GM10248 (cell line): ENCODE measurements at regions not wholly inside any gene's neighbourhood (a gene's known extent, or its start where the extent isn't known, plus 50 kb on each side); places are given as distances from the start of the nearest gene placed in this dataset.
"Not testable (repeated sequence)": the region's sequence is repeated elsewhere in the genome, so short reads cannot be mapped to it uniquely, and the experiment has no call there.

Source experiments
- CTCF ChIA-PET: fragments of 300-600 bp; sonication (Branson Sonifier 250); formaldehyde crosslinking; extraction: SDS; loops from one replicate; lab custom pipeline; 2021; ENCODE audit warnings: antibody characterized with exemption; lab: Yijun Ruan, JAX
- POLR2A ChIA-PET: fragments of 350-650 bp; sonication (Branson Sonifier 250); formaldehyde crosslinking; extraction: SDS; loops from one replicate; lab custom pipeline; 2020; ENCODE audit warnings: antibody characterized with exemption; lab: Yijun Ruan, JAX
- DNase-seq: peaks from one replicate; pipeline ENCODE4 v3.0.0; 2012; ENCODE audit errors: extremely low spot score
- TF ChIP-seq, protein P1 (sequence below): IDR thresholded peaks from 2 replicates; pipeline ENCODE4 v1.5.1; 2012; ENCODE audit warnings: mild to moderate bottlenecking, low read depth; ENCODE audit errors: extremely low read depth, missing control alignments, control extremely low read depth

DNA sequence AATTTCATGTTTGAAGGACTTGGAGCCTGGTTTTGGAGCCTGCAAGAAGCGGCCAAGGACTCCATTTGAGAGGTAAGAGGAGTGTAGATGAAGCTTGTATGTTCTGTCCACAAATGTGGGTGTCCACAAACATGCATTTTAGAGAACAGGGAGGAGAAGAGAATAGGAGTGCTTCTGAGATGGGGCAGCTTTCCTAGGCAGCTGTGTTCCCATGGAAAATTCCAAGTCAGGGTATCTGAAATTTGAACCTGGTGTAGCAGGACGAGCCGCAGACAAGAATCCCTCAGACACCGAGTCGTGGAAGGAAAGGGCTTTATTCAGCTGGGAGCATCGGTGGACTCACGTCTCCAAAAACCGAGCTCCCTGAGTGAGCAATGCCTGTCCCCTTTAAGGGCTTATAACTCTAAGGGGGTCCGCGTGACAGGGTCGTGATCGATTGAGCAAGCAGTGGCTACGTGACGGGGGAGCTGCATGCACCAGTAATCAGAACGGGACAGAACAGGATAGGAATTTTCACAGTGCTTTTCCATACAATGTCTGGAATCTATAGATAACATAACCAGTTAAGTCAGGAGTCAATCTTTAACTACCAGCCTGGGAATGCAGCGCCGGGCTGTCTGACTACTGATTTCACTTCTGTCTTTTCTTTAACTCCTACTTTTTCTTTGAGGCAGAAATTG lies 71.4 kb upstream of the WDR72 start:
- ChIA-PET CTCF (no interaction called here), POLR2A (no interaction called here)
- DNase-seq = no peak
- TF ChIP-seq, protein P1, sequence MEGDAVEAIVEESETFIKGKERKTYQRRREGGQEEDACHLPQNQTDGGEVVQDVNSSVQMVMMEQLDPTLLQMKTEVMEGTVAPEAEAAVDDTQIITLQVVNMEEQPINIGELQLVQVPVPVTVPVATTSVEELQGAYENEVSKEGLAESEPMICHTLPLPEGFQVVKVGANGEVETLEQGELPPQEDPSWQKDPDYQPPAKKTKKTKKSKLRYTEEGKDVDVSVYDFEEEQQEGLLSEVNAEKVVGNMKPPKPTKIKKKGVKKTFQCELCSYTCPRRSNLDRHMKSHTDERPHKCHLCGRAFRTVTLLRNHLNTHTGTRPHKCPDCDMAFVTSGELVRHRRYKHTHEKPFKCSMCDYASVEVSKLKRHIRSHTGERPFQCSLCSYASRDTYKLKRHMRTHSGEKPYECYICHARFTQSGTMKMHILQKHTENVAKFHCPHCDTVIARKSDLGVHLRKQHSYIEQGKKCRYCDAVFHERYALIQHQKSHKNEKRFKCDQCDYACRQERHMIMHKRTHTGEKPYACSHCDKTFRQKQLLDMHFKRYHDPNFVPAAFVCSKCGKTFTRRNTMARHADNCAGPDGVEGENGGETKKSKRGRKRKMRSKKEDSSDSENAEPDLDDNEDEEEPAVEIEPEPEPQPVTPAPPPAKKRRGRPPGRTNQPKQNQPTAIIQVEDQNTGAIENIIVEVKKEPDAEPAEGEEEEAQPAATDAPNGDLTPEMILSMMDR = no peak

DNA sequence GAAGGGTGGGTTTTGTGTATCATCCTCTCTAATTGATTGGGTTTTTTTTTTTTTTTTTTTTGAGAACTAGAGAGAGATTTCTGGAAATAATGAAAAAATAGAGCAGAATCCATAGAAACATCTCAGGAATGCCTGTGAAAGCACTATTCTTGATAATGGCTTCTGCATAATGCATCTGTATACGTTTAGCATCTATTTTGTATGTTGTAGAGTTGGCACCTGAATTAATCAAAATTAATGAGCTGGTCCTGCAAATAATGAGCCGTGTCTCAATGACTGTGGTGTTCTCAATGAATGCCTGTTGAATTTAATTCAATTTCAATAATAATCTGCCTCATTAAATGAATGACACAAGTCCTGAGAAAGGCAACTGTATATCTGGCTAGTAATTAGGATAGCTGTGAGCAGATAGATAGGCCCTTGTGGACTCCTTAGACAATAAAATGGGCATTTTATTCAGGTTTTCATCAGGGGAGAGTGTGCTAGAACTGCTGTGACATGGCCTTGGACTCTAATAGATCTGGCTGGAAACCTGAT lies 70.5 kb upstream of the WDR72 start:
- CTCF ChIA-PET = no interaction called here
- no peak for DNase-seq
- TF ChIP-seq, protein P1 = no peak
- POLR2A ChIA-PET = no interaction called here

DNA sequence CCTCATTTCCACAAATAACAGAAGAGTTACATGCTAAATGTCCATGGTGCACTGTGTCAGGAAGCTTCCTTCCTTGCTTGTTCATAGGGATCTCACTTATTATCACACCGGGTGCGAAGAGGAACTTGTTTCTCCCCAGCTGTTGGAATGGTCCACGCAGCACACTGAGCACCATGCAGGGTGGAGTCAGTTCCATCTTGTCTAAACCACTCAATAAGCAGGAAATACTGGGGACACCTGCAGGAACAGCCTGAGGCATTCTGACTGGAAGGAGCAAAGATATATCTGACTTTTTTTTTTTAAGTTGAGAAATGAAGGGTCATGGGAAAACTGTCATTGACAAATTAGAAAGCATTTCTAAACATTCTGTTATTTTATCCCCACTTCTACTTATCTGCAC lies 70.0 kb upstream of the WDR72 start:
- DNase-seq = no peak
- TF ChIP-seq, protein P1 = no peak
- POLR2A ChIA-PET = no interaction called here
- CTCF ChIA-PET = no interaction called here

DNA sequence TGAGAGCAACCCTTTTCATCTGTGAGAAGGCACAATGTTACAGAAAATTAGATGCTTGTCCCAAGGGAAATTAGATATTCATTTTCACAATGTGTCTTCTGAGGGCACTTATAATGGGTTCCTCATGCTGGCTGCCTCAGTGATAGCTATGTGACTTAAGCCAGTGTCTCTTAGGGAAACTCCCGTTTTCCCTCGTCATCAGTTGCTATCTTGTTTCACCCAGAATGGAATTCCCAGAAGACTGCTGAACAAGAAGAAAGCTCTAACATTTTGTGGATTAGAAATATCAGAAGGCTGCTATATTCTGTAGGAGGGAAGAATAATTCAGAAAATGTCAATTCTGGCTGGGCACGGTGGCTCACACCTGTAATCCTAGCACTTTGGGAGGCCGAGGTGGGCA lies 67.9 kb upstream of the WDR72 start:
- CTCF ChIA-PET = no interaction called here
- no peak for DNase-seq
- TF ChIP-seq, protein P1 = no peak
- POLR2A ChIA-PET = no interaction called here

DNA sequence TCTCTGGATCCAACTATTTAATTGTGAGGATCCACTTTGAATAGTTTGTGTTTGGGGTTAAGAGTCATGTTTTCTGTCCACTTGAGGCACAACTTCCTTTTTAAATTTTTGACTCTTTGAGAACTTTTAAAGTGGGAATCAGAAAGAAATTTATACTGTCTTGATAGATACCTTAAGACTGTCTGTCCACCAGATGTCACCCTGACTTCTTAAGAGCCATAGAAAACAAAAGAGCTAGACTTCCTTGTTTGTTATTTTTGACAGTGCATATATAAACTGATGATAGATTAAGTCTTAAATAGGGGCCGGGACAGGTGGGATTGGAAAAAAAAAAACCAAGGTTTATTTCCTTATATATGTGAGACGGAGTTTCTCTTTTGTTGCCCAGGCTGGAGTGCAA lies 52.1 kb upstream of the WDR72 start:
- no peak for DNase-seq
- ChIA-PET CTCF (interaction anchor here (1.2 to 1.4 kb wide), 2 partner anchors 15 to 20 kb away, joined by 3 to 4 read pairs; no protein-coding TSS in a partner anchor), POLR2A (no interaction called here)
- TF ChIP-seq, protein P1 = no peak

DNA sequence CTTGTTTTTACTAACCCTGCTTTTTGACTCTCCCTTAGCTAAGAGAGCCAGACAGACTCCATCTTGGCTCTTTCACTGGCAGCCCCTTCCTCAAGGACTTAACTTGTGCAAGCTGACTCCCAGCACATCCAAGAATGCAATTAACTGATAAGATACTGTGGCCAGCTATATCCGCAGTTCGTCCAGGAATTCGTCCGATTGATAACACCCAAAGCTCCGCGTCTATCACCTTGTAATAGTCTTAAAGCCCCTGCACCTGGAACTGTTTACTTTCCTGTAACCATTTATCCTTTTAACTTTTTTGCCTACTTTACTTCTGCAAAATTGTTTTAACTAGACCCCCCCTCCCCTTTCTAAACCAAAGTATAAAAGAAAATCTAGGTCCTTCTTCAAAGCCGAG lies 50.8 kb upstream of the WDR72 start:
- DNase-seq, POLR2A ChIA-PET: not testable (repeated sequence)
- CTCF ChIA-PET = interaction anchor here (1.1 to 1.2 kb wide), 2 partner anchors 13 to 14 kb away, joined by 3 to 4 read pairs; no protein-coding TSS in a partner anchor
